ENCODE measurements at regions not wholly inside any gene's neighbourhood (a gene's known extent, or its start where the extent isn't known, plus 50 kb on each side); places are given as distances from the start of the nearest gene placed in this dataset.

- TF ChIP-seq FOXM1 (IDR thresholded peaks at IDR 0.05; ENCODE audit: borderline replicate concordance, low read depth) (no peak), CREB1 (IDR thresholded peaks at IDR 0.05; ENCODE audit: low read depth) (no peak), MAX (IDR thresholded peaks at IDR 0.05) (no peak), ZBTB7A (IDR thresholded peaks at IDR 0.05; ENCODE audit: low read depth) (no peak), EP300 (IDR thresholded peaks at IDR 0.05; ENCODE audit: borderline replicate concordance) (no peak), NFIC (IDR thresholded peaks at IDR 0.05) (no peak), TCF12 (IDR thresholded peaks at IDR 0.05; ENCODE audit: low read depth) (no peak), RAD21 (IDR thresholded peaks at IDR 0.05; ENCODE audit: low read depth) (no peak), TEAD4 (IDR thresholded peaks at IDR 0.05) (no peak), CEBPB (IDR thresholded peaks at IDR 0.05) (no peak)
- TF ChIP-seq, protein P1, sequence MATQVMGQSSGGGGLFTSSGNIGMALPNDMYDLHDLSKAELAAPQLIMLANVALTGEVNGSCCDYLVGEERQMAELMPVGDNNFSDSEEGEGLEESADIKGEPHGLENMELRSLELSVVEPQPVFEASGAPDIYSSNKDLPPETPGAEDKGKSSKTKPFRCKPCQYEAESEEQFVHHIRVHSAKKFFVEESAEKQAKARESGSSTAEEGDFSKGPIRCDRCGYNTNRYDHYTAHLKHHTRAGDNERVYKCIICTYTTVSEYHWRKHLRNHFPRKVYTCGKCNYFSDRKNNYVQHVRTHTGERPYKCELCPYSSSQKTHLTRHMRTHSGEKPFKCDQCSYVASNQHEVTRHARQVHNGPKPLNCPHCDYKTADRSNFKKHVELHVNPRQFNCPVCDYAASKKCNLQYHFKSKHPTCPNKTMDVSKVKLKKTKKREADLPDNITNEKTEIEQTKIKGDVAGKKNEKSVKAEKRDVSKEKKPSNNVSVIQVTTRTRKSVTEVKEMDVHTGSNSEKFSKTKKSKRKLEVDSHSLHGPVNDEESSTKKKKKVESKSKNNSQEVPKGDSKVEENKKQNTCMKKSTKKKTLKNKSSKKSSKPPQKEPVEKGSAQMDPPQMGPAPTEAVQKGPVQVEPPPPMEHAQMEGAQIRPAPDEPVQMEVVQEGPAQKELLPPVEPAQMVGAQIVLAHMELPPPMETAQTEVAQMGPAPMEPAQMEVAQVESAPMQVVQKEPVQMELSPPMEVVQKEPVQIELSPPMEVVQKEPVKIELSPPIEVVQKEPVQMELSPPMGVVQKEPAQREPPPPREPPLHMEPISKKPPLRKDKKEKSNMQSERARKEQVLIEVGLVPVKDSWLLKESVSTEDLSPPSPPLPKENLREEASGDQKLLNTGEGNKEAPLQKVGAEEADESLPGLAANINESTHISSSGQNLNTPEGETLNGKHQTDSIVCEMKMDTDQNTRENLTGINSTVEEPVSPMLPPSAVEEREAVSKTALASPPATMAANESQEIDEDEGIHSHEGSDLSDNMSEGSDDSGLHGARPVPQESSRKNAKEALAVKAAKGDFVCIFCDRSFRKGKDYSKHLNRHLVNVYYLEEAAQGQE (IDR thresholded peaks at IDR 0.05; ENCODE audit: low read depth): no peak
- TF ChIP-seq, protein P2, sequence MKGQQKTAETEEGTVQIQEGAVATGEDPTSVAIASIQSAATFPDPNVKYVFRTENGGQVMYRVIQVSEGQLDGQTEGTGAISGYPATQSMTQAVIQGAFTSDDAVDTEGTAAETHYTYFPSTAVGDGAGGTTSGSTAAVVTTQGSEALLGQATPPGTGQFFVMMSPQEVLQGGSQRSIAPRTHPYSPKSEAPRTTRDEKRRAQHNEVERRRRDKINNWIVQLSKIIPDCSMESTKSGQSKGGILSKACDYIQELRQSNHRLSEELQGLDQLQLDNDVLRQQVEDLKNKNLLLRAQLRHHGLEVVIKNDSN (IDR thresholded peaks at IDR 0.05): no peak
Measured at GRCh38 chr1:187237542-187237941, 408.8 kb downstream of the PLA2G4A start.

DNA sequence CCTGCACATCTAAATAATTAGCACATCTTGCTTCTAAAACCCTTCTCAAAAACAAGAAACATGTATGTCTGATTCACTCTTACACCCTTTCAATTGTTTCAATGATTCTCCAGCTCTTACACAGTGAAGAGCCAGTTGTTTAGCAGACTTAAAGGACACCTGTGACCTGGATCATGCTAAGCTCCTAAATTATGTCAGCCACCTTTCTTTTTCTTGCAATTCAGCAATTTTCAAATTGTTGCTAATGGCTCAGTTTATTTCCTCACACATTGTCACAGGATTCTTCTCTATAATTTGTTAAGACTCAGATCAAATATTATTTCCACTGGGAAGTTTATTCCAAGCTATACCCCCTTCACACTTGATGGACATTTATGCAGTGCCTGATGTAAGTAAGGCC is 413.2 kb downstream of the PLA2G4A start:
- TF ChIP-seq RAD21 (IDR thresholded peaks at IDR 0.05; ENCODE audit: low read depth): no peak

DNA sequence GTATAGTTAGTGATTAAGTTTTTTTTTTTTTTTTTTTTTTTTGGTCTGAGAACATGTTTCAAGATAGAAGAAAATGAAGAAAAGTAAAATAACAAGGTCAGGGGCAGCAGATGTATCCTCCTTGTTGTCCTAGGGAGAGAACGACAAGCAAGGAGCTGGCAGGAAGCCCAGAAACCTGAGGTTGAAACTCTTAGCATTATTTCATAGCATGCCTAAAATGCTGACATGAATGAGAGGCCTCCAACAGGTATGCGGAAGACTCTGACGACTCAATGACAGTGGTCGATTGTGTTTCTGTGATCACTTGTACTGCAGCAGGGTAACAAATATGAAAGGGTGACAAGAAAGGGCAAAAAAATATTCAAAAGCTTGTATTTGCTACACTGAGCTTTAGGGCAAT is 415.9 kb downstream of the PLA2G4A start:
- TF ChIP-seq, protein P2 (IDR thresholded peaks at IDR 0.05): no peak
- TF ChIP-seq TEAD4 (IDR thresholded peaks at IDR 0.05): peak; percentile 76
- no peak for TF ChIP-seq YY1 (IDR thresholded peaks at IDR 0.05; ENCODE audit: low read depth)
- TF ChIP-seq CREB1 (IDR thresholded peaks at IDR 0.05; ENCODE audit: low read depth): no peak
- TF ChIP-seq TAF1 (IDR thresholded peaks at IDR 0.05; ENCODE audit: low read depth): no peak
- TF ChIP-seq NFIC (IDR thresholded peaks at IDR 0.05): peak; percentile 78

GRCh38 chr1:187245201-187245600 is 416.5 kb downstream of the PLA2G4A start:
- TF ChIP-seq ZBTB7A (IDR thresholded peaks at IDR 0.05; ENCODE audit: low read depth) (no peak), FOXM1 (IDR thresholded peaks at IDR 0.05; ENCODE audit: borderline replicate concordance, low read depth) (no peak), TAF1 (IDR thresholded peaks at IDR 0.05; ENCODE audit: low read depth) (no peak), RAD21 (IDR thresholded peaks at IDR 0.05; ENCODE audit: low read depth) (no peak), NFIC (IDR thresholded peaks at IDR 0.05) (no peak), EGR1 (IDR thresholded peaks at IDR 0.05) (no peak), EP300 (IDR thresholded peaks at IDR 0.05; ENCODE audit: borderline replicate concordance) (no peak), TEAD4 (IDR thresholded peaks at IDR 0.05) (no peak), CREB1 (IDR thresholded peaks at IDR 0.05; ENCODE audit: low read depth) (no peak), MAX (IDR thresholded peaks at IDR 0.05) (no peak), TCF12 (IDR thresholded peaks at IDR 0.05; ENCODE audit: low read depth) (no peak), YY1 (IDR thresholded peaks at IDR 0.05; ENCODE audit: low read depth) (no peak), CEBPB (IDR thresholded peaks at IDR 0.05) (no peak)
- TF ChIP-seq, protein P2 (IDR thresholded peaks at IDR 0.05): no peak
- TF ChIP-seq, protein P1 (IDR thresholded peaks at IDR 0.05; ENCODE audit: low read depth): no peak

DNA sequence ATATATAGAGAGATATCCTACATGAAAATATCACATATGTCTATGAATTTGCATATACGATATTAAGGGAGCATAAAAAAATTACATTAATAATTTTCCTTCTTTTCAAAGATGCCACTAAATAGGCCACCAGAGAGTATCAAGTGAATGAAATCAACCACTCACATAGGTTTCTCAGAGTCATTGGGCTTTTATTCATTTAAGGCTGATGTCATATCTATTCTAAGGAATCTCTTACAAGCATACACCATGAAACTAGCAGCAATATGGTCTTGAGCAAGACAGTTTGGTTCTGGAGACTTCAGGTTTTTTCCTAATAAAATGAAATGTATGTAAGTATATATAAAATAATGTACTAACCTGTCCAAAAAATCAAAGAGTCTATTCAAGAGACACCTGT is 420.4 kb downstream of the PLA2G4A start:
- TF ChIP-seq ZBTB7A (IDR thresholded peaks at IDR 0.05; ENCODE audit: low read depth): no peak
- TF ChIP-seq MAX (IDR thresholded peaks at IDR 0.05): no peak
- no peak for TF ChIP-seq RAD21 (IDR thresholded peaks at IDR 0.05; ENCODE audit: low read depth)
- TF ChIP-seq, protein P2 (IDR thresholded peaks at IDR 0.05): no peak
- TF ChIP-seq TAF1 (IDR thresholded peaks at IDR 0.05; ENCODE audit: low read depth): no peak
- TF ChIP-seq CEBPB (IDR thresholded peaks at IDR 0.05): no peak
- TF ChIP-seq EP300 (IDR thresholded peaks at IDR 0.05; ENCODE audit: borderline replicate concordance): no peak
- TF ChIP-seq EGR1 (IDR thresholded peaks at IDR 0.05): no peak
- no peak for TF ChIP-seq YY1 (IDR thresholded peaks at IDR 0.05; ENCODE audit: low read depth)
- no peak for TF ChIP-seq TCF12 (IDR thresholded peaks at IDR 0.05; ENCODE audit: low read depth)
- no peak for TF ChIP-seq NFIC (IDR thresholded peaks at IDR 0.05)
- TF ChIP-seq FOXM1 (IDR thresholded peaks at IDR 0.05; ENCODE audit: borderline replicate concordance, low read depth): no peak
- TF ChIP-seq, protein P1 (IDR thresholded peaks at IDR 0.05; ENCODE audit: low read depth): no peak
